Testis (tissue), 2 donors: ENCODE measurements at regions not wholly inside any gene's neighbourhood (a gene's known extent, or its start where the extent isn't known, plus 50 kb on each side); places are given as distances from the start of the nearest gene placed in this dataset.

Experiments
- DNase-seq: peaks from one replicate; pipeline ENCODE4 v3.0.0-alpha.2; 2019
- H3K27ac ChIP-seq, 2 donors: fragments of 200-600 bp; sonication (generic); one replicate each; pipeline ENCODE4 v1.5.1; 2019
- H3K27me3 ChIP-seq: fragments of 200-600 bp; sonication (generic); one replicate; pipeline ENCODE4 v1.5.1; 2019
- H3K36me3 ChIP-seq: fragments of 200-600 bp; sonication (generic); one replicate; pipeline ENCODE4 v1.5.1; 2017; ENCODE audit warnings: low read depth; ENCODE audit errors: missing control alignments
- H3K4me1 ChIP-seq: fragments of 200-600 bp; sonication (generic); one replicate; pipeline ENCODE4 v1.5.1; 2019
- H3K4me3 ChIP-seq, 2 donors: fragments of 200-600 bp; sonication (generic); one replicate each; pipeline ENCODE4 v1.5.1; 2017 to 2019
- H3K9me3 ChIP-seq: fragments of 200-600 bp; sonication (generic); one replicate; pipeline ENCODE4 v1.5.1; 2017
- POLR2A ChIP-seq: fragments of 450-650 bp; IDR thresholded peaks from one replicate; pipeline ENCODE4 v1.6.1; 2017; ENCODE audit warnings: antibody characterized with exemption, mild to moderate bottlenecking, moderate library complexity
- WGBS, 2 donors: methylation state at CpG; one replicate each; pipeline ENCODE4 v1.1.5; 2018; 5-methylcytosine and 5-hydroxymethylcytosine counted together
- intact Hi-C: fragments of 100-400 bp; cut with DNase I; formaldehyde crosslinking; loops from one replicate; pipeline ENCODE4 v1.15.1; 2023; ENCODE audit warnings: low total_unique reads
- TF ChIP-seq, protein P1 (sequence below), 3 experiments: fragments of 450-650 bp in 2 of 3; fragments of 200-600 bp in 1 of 3; sonication (generic) in 1 of 3; IDR thresholded peaks; one replicate each; pipeline ENCODE4 v1.5.1; 2016 to 2019; ENCODE audit warnings: antibody characterized with exemption in 3 of 3, mild to moderate bottlenecking in 2 of 3, moderate library complexity in 1 of 3

DNA sequence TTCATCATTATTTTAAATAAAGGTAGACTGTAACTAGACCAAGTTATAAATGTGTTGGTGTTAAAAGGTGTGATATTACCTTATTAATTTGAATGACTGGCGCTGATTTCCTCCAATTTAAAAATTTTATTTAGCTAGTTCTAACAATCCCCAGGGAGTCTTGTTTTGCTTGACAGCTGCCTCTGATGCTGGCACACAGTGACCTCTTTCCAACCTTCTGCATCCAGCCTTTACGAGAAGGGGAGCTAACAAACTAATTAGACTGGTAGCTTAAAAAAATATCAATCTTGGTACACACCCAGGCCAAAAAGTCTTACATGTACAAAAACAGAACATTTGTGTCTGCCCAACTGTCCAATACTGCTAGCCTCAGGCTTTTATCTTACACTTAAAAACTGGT, 51.8 kb upstream of the ENPEP start:
- Histone ChIP-seq H3K9me3 (no peaks in the 10 kb centered on the region), H3K4me3 (no peak overlapping the region), H3K27ac (no peak overlapping the region), H3K27me3 (no peaks in the 10 kb centered on the region), H3K4me1 (no peaks in the 10 kb centered on the region), H3K36me3 (no peaks in the 10 kb centered on the region)
- DNase-seq = no peak
- 34 to 60% methylated on average over 2 of the region's 2 CpGs for WGBS, 2 donors
- TF ChIP-seq, protein P1, sequence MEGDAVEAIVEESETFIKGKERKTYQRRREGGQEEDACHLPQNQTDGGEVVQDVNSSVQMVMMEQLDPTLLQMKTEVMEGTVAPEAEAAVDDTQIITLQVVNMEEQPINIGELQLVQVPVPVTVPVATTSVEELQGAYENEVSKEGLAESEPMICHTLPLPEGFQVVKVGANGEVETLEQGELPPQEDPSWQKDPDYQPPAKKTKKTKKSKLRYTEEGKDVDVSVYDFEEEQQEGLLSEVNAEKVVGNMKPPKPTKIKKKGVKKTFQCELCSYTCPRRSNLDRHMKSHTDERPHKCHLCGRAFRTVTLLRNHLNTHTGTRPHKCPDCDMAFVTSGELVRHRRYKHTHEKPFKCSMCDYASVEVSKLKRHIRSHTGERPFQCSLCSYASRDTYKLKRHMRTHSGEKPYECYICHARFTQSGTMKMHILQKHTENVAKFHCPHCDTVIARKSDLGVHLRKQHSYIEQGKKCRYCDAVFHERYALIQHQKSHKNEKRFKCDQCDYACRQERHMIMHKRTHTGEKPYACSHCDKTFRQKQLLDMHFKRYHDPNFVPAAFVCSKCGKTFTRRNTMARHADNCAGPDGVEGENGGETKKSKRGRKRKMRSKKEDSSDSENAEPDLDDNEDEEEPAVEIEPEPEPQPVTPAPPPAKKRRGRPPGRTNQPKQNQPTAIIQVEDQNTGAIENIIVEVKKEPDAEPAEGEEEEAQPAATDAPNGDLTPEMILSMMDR (IDR thresholded peaks at IDR 0.05) = no peak
- no peak for TF ChIP-seq POLR2A
- intact Hi-C loops = no loop called here

DNA sequence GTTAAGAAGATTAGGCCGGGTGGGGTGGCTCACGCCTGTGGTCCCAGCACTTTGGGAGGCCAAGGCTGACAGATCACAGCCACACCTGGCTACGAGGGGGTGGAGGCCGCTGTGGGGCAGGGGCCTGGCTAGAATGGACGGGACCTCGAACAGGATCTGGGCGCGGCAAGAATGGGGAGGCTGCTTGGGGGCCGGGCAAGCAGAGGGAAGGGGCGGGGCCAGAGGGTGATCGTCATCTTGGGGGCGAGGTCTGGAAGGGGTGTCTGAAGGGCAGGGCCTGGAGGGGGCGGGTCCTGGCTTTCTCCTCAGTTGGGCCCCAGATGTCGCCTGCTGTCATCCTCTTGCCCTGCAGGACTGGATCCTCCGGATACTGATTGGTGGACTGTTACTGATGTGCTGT, 57.3 kb upstream of the ENPEP start:
- no peak overlapping the region for H3K27ac ChIP-seq
- TF ChIP-seq, protein P1 (IDR thresholded peaks at IDR 0.05) = no peak
- TF ChIP-seq POLR2A = no peak
- H3K27me3 ChIP-seq = no peaks in the 10 kb centered on the region
- intact Hi-C loops = no loop called here
- peak; percentile 18 for DNase-seq
- no peaks in the 10 kb centered on the region for H3K9me3 ChIP-seq
- H3K36me3 ChIP-seq = no peaks in the 10 kb centered on the region
- H3K4me1 ChIP-seq = no peaks in the 10 kb centered on the region
- H3K4me3 ChIP-seq = no peak overlapping the region
- 73 to 80% methylated on average over 15 of the region's 15 CpGs for WGBS, 2 donors

DNA sequence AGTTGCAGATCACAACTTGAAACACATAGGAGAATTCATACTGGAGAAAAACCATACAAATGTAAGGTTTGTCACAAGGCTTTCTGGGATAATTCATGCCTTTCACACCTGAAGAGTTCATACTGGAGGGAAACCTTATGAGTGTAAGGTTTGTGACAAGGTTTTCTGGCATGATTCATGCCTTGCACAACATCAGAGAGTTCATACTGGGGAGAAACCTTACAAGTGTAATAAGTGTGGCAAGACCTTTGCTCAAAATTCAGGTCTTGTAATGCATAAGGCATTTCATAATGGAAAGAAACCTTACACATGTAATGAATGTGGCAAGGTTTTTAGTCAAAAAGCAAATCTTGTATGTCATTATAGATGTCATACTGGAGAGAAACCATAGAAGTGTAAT, 58.8 kb upstream of the ENPEP start:
- intact Hi-C loops = no loop called here
- no peaks in the 10 kb centered on the region for H3K27me3 ChIP-seq
- no peak overlapping the region for H3K4me3 ChIP-seq
- H3K9me3 ChIP-seq = no peaks in the 10 kb centered on the region
- H3K27ac ChIP-seq = no peak overlapping the region
- H3K36me3 ChIP-seq = no peaks in the 10 kb centered on the region
- no peak for DNase-seq
- TF ChIP-seq, protein P1 (IDR thresholded peaks at IDR 0.05) = no peak
- no peak for TF ChIP-seq POLR2A
- H3K4me1 ChIP-seq = no peaks in the 10 kb centered on the region

DNA sequence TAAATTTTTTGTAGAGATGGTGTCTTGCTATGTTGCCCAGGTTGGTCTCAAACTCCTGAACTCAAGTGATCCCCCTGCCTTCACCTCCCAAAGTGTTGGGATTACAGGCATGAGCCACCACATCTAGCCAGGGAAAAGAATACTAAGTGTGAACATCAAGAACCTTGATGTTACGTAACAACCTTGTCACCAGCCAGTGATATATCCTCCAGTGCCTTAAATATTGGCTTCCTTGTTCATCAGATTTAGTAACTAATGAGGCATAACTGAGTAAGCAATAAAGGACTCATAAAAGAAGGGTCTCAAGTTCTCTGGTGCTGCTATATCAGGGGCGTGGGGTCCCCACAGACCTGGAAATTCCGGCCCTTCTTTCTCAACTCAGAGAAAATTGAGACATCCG, 60.5 kb upstream of the ENPEP start:
- H3K4me3 ChIP-seq = no peak overlapping the region
- no peaks in the 10 kb centered on the region for H3K9me3 ChIP-seq
- 73 to 90% methylated on average over 4 of the region's 4 CpGs for WGBS, 2 donors
- TF ChIP-seq, protein P1 (IDR thresholded peaks at IDR 0.05) = no peak
- no peak for TF ChIP-seq POLR2A
- no peak for DNase-seq
- intact Hi-C loops = no loop called here
- no peaks in the 10 kb centered on the region for H3K27me3 ChIP-seq
- H3K36me3 ChIP-seq = no peaks in the 10 kb centered on the region
- no peaks in the 10 kb centered on the region for H3K4me1 ChIP-seq
- no peak overlapping the region for H3K27ac ChIP-seq

DNA sequence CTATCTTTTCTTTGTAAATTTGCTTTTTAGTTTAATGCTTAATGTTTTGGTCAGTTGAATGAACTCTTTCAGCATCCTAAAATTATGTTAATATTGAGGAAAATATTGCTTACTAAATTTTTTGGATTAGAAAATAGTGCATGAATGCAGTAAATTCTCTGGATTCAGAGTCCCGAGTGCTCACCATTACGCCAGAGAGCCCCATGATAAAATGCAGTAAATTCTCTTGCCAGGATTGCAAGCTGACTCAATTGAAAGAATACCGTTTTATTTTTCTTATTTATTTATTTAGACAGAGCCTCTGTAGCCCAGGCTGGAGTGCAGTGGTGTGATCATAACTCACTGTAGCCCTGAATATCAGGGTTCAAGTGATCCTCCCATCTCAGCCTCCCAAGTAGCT, 60.9 kb upstream of the ENPEP start:
- no peak overlapping the region for H3K4me3 ChIP-seq
- intact Hi-C loops = no loop called here
- no peak overlapping the region for H3K27ac ChIP-seq
- no peaks in the 10 kb centered on the region for H3K27me3 ChIP-seq
- DNase-seq = no peak
- no peak for TF ChIP-seq POLR2A
- TF ChIP-seq, protein P1 (IDR thresholded peaks at IDR 0.05) = no peak
- no peaks in the 10 kb centered on the region for H3K4me1 ChIP-seq
- H3K9me3 ChIP-seq = no peaks in the 10 kb centered on the region
- 43 to 56% methylated on average over 3 of the region's 3 CpGs for WGBS, 2 donors
- H3K36me3 ChIP-seq = no peaks in the 10 kb centered on the region
